H4 (cell line): ENCODE measurements at regions not wholly inside any gene's neighbourhood (a gene's known extent, or its start where the extent isn't known, plus 50 kb on each side); places are given as distances from the start of the nearest gene placed in this dataset.

Source experiments
- DNase-seq: peaks from one replicate; pipeline ENCODE4 v3.0.0-alpha.2; 2015; ENCODE audit warnings: low spot score

GRCh38 chr1:56189946-56190805, 389.2 kb downstream of the PLPP3 start:
- DNase-seq, result peak; percentile 22

- no peak for DNase-seq
Observed at GRCh38 chr1:56189454-56189853, 389.9 kb downstream of the PLPP3 start.

- no peak for DNase-seq
Observed at GRCh38 chr1:56188855-56189254, 390.5 kb downstream of the PLPP3 start.

GRCh38 chr1:56188221-56188620, 391.1 kb downstream of the PLPP3 start:
- DNase-seq, result no peak

- DNase-seq, result no peak
Observed at GRCh38 chr1:56187405-56187804, 392.0 kb downstream of the PLPP3 start.

GRCh38 chr1:56185493-56185892, 393.9 kb downstream of the PLPP3 start:
- DNase-seq, result no peak

- DNase-seq, result no peak
Observed at GRCh38 chr1:56183151-56183550, 396.2 kb downstream of the PLPP3 start.

- peak; percentile 17 for DNase-seq
Observed at GRCh38 chr1:56180520-56181190, 398.7 kb downstream of the PLPP3 start.

GRCh38 chr1:56179543-56179942, 399.8 kb downstream of the PLPP3 start:
- DNase-seq, result no peak

GRCh38 chr1:56175211-56175610, 404.2 kb downstream of the PLPP3 start:
- no peak for DNase-seq

- no peak for DNase-seq
Observed at GRCh38 chr1:56174176-56174885, 405.0 kb downstream of the PLPP3 start.

- DNase-seq, result no peak
Observed at GRCh38 chr1:56173736-56174135, 405.6 kb downstream of the PLPP3 start.

GRCh38 chr1:56171670-56172069, 407.7 kb downstream of the PLPP3 start:
- no peak for DNase-seq

- no peak for DNase-seq
Observed at GRCh38 chr1:56170784-56171320, 408.5 kb downstream of the PLPP3 start.

- no peak for DNase-seq
Observed at GRCh38 chr1:56169856-56170255, 409.5 kb downstream of the PLPP3 start.

- DNase-seq, result no peak
Observed at GRCh38 chr1:56168176-56168575, 411.2 kb downstream of the PLPP3 start.

GRCh38 chr1:56167596-56167995, 411.8 kb downstream of the PLPP3 start:
- DNase-seq, result no peak

- DNase-seq, result no peak
Observed at GRCh38 chr1:56160773-56161315, 418.5 kb downstream of the PLPP3 start.

GRCh38 chr1:56156971-56157876, 422.1 kb downstream of the PLPP3 start:
- DNase-seq, result no peak

GRCh38 chr1:56153276-56153675, 426.1 kb downstream of the PLPP3 start:
- no peak for DNase-seq

- no peak for DNase-seq
Observed at GRCh38 chr1:56152635-56153034, 426.7 kb downstream of the PLPP3 start.
